ENCODE measurements at regions not wholly inside any gene's neighbourhood (a gene's known extent, or its start where the extent isn't known, plus 50 kb on each side); places are given as distances from the start of the nearest gene placed in this dataset.

DNA sequence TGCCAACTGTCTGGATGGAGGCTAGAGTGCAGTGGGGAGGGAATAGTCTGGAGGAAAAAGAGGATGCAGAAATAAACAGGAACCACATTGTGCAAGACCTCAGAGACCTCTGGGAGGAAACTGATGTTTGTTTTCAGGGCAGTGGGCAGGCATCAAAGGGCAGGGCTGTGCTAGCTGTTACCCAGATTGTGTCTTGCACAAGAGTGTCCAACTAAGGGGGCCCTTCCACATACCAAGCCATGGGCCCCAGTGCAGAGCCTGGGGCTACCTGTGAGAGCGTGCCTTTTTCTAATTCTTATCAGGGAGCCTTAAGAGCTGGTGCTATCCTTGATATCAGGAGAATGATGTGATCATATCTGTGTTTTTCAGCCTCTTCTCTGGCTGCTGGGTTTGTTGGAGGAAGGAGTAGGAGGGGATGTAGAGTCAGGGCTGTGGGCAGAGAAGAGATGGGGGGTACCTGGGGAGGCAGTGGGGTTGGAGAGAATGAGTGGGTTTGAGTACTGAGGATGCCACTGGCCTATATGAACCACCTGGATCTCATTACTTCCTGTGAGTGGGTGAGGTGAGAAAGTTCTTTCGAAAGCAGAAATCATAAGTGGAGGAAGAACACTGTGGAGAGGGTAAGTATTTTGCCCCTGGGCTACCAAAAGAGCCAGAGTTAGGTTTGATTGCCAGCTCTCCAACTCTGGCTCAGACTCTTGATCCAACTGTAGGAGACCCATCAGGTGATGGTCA is 259.2 kb upstream of the CRY1 start:
- H3K4me3 Mint-ChIP-seq: peak overlapping the region; percentile 53

DNA sequence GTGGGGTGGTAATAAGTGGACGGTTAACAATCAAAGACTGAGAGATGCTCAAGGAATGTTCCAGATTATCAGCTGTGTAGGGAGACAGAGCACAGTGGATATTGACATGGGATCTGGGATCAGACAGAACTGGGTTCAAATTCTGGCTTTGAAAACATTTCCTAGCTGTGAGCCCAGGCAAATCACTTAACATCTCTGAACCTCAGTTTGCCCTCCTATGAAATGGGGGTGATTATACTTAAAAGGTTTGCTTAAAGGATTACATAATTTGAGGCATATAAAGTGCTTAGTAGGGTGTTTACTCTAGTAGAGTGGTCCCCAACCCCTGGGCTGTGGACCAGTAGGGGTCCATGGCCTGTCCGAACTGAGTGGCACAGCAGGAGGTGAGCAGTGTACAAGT is 260.0 kb upstream of the CRY1 start:
- POLR2A ChIA-PET: interaction anchor here (1.0 to 1.6 kb wide), 2 partner anchors 17 to 32 kb away, joined by 5 to 7 read pairs; no protein-coding TSS in a partner anchor
- Mint-ChIP-seq H3K4me1 (peaks cover 58% of the 10 kb centered on the region), H3K27me3 (no peaks in the 10 kb centered on the region), H3K36me3 (peaks cover 14% of the 10 kb centered on the region), H3K4me3 (peak overlapping the region; percentile 53), H3K27ac (peak overlapping the region; percentile 82), H3K9me3 (no peaks in the 10 kb centered on the region)
- DNase-seq: no peak
- no peak for ATAC-seq (ENCODE audit: low read depth)

More for the DNA sequence above, 259.2 kb upstream of the CRY1 start:
- Mint-ChIP-seq H3K27me3 (no peaks in the 10 kb centered on the region), H3K9me3 (no peaks in the 10 kb centered on the region), H3K36me3 (peaks cover 14% of the 10 kb centered on the region), H3K4me1 (peaks cover 61% of the 10 kb centered on the region), H3K27ac (peak overlapping the region; percentile 82)
- no peak for DNase-seq
- ATAC-seq (ENCODE audit: low read depth): peak; percentile 79
- POLR2A ChIA-PET: interaction anchor here (1.0 to 1.6 kb wide), 3 partner anchors 15 to 31 kb away, joined by 3 to 7 read pairs (median 5); no protein-coding TSS in a partner anchor

DNA sequence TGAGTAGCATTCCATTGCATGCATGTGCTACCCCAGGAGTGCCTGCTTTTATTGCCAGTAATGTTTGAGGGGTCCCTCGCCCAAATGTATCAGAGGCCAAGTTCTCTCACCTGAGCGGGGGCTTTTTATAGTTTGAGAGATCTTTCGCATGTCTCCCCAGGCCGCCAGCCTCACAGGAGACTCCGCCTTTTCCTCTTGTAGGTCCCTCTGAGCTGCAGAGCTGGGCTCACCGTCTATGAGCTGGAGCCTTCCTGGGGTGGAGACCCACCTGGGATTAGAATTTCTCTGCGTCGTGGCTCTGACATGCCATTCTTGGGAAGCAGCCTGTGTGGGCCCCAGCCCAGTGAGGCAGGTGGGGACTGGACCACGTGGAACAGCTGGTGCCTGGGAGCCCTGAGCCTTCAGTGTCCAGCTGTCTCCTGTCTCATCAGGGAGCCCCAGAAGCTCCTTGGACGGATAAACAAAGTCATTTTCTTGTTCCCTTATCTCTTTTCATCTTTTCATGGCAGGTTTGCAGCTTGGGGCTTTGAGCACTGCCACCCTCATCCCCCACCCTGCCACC is 261.7 kb upstream of the CRY1 start:
- Mint-ChIP-seq H3K4me3 (peak overlapping the region; percentile 10), H3K9me3 (no peaks in the 10 kb centered on the region), H3K27ac (no peak overlapping the region), H3K36me3 (peaks cover 13% of the 10 kb centered on the region), H3K27me3 (no peaks in the 10 kb centered on the region), H3K4me1 (peaks cover 63% of the 10 kb centered on the region)
- POLR2A ChIA-PET: interaction anchor here (1.1 to 1.6 kb wide), 4 partner anchors 17 to 47 kb away, joined by 3 to 6 read pairs (median 4); no protein-coding TSS in a partner anchor
- ATAC-seq (ENCODE audit: low read depth): no peak
- DNase-seq: no peak

DNA sequence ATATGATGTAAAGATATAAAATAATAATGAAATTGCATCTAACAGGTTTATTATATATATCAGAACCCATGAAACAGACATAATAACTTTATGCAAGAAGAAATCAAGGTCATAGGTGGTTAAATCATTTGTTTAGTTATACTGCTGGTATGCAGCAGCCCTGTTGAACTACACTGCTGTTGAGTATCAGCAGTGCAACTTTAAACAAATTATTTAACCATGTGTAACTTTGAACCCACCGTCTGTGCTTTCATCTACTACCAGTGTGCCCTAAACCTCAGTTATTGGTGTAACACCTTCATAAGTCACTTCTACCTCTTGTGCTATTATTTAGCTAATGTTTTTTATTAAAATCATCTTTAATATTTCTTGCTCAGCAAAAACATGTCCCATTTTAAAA is 262.3 kb upstream of the CRY1 start:
- no peak overlapping the region for H3K4me3 Mint-ChIP-seq
- peaks cover 13% of the 10 kb centered on the region for H3K36me3 Mint-ChIP-seq
- no peak overlapping the region for H3K27ac Mint-ChIP-seq
- ATAC-seq (ENCODE audit: low read depth) (no peak), DNase-seq (no peak)
- POLR2A ChIA-PET: interaction anchor here (1.1 to 1.6 kb wide), 3 partner anchors 17 to 35 kb away, joined by 3 to 6 read pairs (median 5); no protein-coding TSS in a partner anchor
- peaks cover 64% of the 10 kb centered on the region for H3K4me1 Mint-ChIP-seq
- H3K9me3 Mint-ChIP-seq: no peaks in the 10 kb centered on the region
- no peaks in the 10 kb centered on the region for H3K27me3 Mint-ChIP-seq

DNA sequence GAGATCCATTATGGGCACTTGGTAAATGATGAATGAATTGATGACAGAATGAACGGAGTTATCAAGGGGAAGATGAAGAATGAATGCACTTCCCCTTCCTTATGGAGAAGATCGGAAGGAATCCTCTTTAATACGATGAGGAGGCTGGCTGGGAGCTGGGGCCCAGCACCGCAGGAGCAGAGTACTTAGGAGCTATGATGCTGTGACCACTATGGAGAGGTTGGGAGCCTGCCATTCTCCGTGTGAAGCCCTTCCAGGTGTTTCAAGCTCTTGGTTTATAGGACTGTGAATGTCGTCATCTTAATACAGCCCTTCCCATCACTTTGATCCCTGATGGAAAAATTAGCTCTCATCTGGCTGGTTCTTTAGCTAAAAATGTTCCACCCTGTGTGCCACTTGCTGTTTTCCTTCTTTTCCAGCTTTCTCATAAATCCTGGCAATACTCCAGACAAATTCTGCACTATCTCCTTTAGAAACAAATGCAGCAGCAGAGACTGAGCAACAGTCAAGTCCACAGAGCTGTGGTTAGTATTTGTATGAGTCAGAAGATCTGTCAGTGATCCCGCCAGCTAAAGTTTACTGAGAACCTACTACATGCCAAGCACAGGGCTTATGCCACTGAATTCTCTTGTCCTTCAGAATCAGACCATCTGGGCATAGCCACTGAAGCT is 263.1 kb upstream of the CRY1 start:
- H3K36me3 Mint-ChIP-seq: peaks cover 13% of the 10 kb centered on the region
- H3K9me3 Mint-ChIP-seq: no peaks in the 10 kb centered on the region
- H3K4me3 Mint-ChIP-seq: peak overlapping the region; percentile 31
- peak; percentile 60 for ATAC-seq (ENCODE audit: low read depth)
- POLR2A ChIA-PET: interaction anchor here (0.7 to 1.4 kb wide), 6 partner anchors 12 to 36 kb away, joined by 3 to 5 read pairs (median 4); no protein-coding TSS in a partner anchor
- peaks cover 66% of the 10 kb centered on the region for H3K4me1 Mint-ChIP-seq
- no peak for DNase-seq
- peak overlapping the region; percentile 42 for H3K27ac Mint-ChIP-seq
- H3K27me3 Mint-ChIP-seq: no peaks in the 10 kb centered on the region

DNA sequence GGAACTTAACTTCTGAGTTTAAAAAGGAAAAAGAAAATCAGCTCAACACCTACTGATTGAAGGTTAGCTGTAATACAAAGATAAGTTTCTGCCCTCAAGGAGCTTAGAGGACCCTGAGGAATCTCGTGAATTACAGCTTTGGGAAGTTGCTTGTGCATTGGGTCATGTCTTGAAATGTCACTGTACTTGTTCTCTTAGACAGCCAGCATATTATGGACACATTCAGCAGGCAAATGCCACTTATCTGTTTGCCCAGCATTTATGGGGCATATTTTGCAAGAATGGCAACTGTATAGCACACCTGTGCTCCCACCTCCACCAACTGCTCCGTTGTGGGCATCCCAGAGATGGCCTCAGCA is 263.6 kb upstream of the CRY1 start:
- no peaks in the 10 kb centered on the region for H3K27me3 Mint-ChIP-seq
- H3K27ac Mint-ChIP-seq: peak overlapping the region; percentile 42
- peaks cover 66% of the 10 kb centered on the region for H3K4me1 Mint-ChIP-seq
- peak overlapping the region; percentile 31 for H3K4me3 Mint-ChIP-seq
- DNase-seq (no peak), ATAC-seq (ENCODE audit: low read depth) (no peak)
- POLR2A ChIA-PET: interaction anchor here (0.7 to 1.3 kb wide), 4 partner anchors 13 to 36 kb away, joined by 3 to 5 read pairs (median 4); no protein-coding TSS in a partner anchor
- no peaks in the 10 kb centered on the region for H3K9me3 Mint-ChIP-seq
- peaks cover 13% of the 10 kb centered on the region for H3K36me3 Mint-ChIP-seq

DNA sequence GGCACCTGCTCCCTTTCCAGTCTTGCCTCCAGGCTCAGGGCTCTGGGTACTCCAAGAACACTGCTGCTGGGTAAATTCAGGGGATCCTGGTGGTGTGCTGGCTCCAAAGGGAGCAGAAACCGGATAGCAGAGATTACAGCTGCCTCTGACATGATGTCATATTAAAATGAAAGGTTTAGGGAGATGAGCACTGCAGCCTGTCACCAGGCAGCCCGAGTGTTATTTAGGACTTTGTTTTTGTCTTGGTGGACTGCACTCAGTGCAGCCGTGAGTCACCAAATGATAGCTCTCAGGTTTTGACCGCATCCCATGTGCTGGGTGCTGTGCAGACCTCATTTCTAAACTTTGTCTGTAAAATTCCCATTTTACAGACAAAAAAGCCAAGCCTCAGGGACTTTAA is 266.0 kb upstream of the CRY1 start:
- Mint-ChIP-seq H3K4me3 (no peak overlapping the region), H3K27me3 (no peaks in the 10 kb centered on the region), H3K36me3 (peaks cover 7% of the 10 kb centered on the region), H3K27ac (no peak overlapping the region), H3K9me3 (no peaks in the 10 kb centered on the region), H3K4me1 (peaks cover 58% of the 10 kb centered on the region)
- DNase-seq (no peak), ATAC-seq (ENCODE audit: low read depth) (no peak)
- POLR2A ChIA-PET: no interaction called here

DNA sequence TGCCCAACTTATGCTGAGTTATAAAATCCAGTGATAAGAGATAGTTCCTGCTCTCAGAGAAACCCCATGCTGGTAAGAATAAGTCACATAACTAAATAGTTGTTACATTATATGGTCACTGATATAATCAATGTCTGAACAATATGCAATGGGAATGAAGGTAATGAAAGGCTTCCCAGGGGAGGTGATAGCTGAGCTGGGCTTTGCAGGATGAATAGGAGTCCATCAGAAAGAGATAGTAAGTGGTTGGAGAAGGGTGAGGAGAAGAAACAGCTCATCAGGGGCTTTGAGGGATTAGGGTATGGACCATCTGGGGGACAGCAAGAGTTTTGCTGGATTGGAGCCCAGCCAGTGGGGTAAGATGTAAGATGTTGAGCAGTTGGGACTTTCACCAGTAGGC is 266.7 kb upstream of the CRY1 start:
- Mint-ChIP-seq H3K36me3 (peaks cover 7% of the 10 kb centered on the region), H3K4me1 (peaks cover 53% of the 10 kb centered on the region), H3K27me3 (no peaks in the 10 kb centered on the region), H3K9me3 (no peaks in the 10 kb centered on the region), H3K27ac (no peak overlapping the region), H3K4me3 (no peak overlapping the region)
- no peak for ATAC-seq (ENCODE audit: low read depth)
- DNase-seq: no peak
- POLR2A ChIA-PET: no interaction called here

DNA sequence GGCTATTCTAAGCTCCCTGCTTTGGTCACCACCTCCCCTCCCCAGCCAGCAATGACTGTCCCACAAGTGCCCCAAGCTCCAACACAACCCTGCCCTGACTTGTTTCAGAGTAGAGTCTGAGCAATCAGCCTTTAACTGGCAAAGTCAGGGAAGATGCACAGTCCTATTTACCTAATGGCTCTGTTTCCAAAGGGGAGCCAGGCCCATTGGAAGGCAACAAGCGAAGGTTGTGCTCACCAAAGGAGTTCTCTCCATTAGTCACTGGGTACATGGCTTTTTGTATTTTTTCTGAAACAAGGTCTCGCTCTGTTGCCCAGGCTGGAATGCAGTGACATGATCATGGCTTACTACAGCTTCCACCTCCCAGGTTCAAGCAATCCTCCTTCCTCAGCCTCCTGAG is 267.1 kb upstream of the CRY1 start:
- H3K27me3 Mint-ChIP-seq: no peaks in the 10 kb centered on the region
- POLR2A ChIA-PET: no interaction called here
- H3K9me3 Mint-ChIP-seq: no peaks in the 10 kb centered on the region
- H3K4me3 Mint-ChIP-seq: no peak overlapping the region
- ATAC-seq (ENCODE audit: low read depth) (no peak), DNase-seq (no peak)
- H3K27ac Mint-ChIP-seq: no peak overlapping the region
- peaks cover 8% of the 10 kb centered on the region for H3K36me3 Mint-ChIP-seq
- H3K4me1 Mint-ChIP-seq: peaks cover 50% of the 10 kb centered on the region

DNA sequence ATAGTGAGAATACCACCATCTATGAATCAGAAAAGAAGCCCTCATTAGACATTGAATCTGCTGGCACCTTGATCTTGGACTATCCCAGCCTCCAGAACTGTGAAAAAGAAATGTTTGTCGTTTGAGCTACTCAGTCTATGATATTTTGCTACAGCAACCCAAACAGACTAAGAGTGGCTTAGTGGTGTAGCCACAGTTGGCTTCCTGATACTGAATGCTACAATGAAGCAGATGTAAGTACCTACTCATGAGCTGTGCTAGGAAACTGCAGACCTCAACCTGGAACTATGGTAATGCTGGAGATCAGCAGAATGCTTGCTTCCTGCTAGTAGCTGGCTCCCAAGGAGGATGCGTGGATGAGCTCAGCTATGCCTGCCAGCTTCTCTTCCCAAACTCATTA is 268.6 kb upstream of the CRY1 start:
- Mint-ChIP-seq H3K4me3 (no peak overlapping the region), H3K27me3 (no peaks in the 10 kb centered on the region), H3K36me3 (peaks cover 8% of the 10 kb centered on the region), H3K27ac (peak overlapping the region; percentile 43), H3K9me3 (no peaks in the 10 kb centered on the region), H3K4me1 (peaks cover 50% of the 10 kb centered on the region)
- DNase-seq: no peak
- peak; percentile 93 for ATAC-seq (ENCODE audit: low read depth)
- POLR2A ChIA-PET: interaction anchor here (0.6 to 3.9 kb wide), 3 partner anchors 11 to 42 kb away, joined by 3 to 22 read pairs (median 4); a partner anchor contains a TSS

DNA sequence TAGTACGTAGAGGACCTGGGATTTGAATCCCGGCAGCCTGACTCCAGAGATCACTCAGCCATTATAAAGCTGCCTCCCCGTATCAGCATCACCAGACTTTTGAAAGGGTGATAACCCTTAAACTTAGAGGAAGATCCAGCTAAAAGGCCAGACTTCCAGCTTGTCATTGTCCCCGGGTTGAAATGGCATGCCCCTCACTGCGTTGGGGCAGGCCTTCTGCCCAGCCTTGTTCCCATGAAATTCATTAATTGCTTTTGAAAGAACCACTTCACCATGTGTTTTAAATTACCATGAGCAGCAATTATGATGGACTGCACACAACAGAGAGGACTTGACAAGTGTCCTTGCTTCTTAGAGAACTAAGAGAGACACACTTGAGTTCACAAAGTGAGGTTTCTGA is 269.6 kb upstream of the CRY1 start:
- Mint-ChIP-seq H3K9me3 (no peaks in the 10 kb centered on the region), H3K27ac (no peak overlapping the region), H3K4me3 (no peak overlapping the region), H3K36me3 (peaks cover 5% of the 10 kb centered on the region), H3K4me1 (peaks cover 52% of the 10 kb centered on the region), H3K27me3 (no peaks in the 10 kb centered on the region)
- ATAC-seq (ENCODE audit: low read depth) (no peak), DNase-seq (no peak)
- POLR2A ChIA-PET: interaction anchor here (1.6 to 3.9 kb wide), 2 partner anchors 10 to 43 kb away, joined by 4 to 22 read pairs; a partner anchor contains a TSS

DNA sequence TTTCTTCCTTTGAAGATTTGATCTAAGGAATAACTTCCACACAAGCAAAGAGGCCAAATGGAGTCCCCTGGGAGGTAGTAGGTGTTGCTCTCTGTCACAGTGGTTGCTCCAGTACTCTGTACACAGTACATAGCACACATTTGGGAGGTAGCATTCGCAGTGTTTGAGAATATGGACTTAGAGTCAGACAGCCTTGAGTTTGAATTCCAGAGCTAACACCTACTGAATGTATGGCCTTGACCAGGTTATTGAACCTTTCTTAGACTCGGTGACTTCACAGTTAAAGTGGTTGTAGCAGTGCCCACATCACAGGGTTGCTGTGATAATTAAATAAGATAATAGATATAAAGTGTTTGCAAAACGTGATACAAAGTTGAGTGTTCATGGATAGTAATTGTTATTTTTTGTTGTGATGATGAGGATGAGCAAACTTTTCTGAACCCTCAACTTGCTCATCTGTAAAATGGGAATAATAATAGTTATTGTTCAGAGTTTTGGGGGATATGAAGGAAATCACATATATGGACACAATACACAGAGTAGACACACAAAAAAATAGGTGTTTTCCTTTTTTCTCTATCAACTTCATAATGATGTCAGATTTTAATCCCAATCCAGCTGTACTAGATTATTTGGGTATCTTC is 271.6 kb upstream of the CRY1 start:
- no peaks in the 10 kb centered on the region for H3K9me3 Mint-ChIP-seq
- DNase-seq (no peak), ATAC-seq (ENCODE audit: low read depth) (no peak)
- peaks cover 57% of the 10 kb centered on the region for H3K4me1 Mint-ChIP-seq
- no peak overlapping the region for H3K4me3 Mint-ChIP-seq
- H3K27me3 Mint-ChIP-seq: no peaks in the 10 kb centered on the region
- POLR2A ChIA-PET: interaction anchor here (3.9 kb wide), 1 partner anchor 45 kb away, joined by 22 read pairs; a partner anchor contains a TSS
- H3K27ac Mint-ChIP-seq: no peak overlapping the region
- peaks cover 1% of the 10 kb centered on the region for H3K36me3 Mint-ChIP-seq

DNA sequence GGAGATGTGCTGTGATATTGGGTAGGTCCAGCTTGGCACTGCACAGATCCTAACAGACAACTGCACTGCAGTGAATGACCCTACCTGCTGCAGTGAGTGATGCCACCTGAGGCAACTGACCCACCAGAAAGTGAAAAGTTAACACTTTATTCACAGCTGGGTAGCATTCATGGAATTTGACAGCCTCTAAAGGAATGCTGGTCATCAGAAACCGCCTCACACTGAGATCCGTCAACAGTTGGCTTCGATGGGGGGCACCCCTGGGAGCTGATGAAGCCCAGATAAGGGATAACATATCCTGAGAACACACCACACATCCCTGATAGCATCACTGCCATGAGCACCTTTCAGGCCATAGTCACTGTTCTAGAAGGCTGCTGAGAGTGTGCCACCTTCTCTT is 272.4 kb upstream of the CRY1 start:
- POLR2A ChIA-PET: no interaction called here
- no peak overlapping the region for H3K27ac Mint-ChIP-seq
- H3K36me3 Mint-ChIP-seq: peaks cover 1% of the 10 kb centered on the region
- no peaks in the 10 kb centered on the region for H3K27me3 Mint-ChIP-seq
- no peak for ATAC-seq (ENCODE audit: low read depth)
- peaks cover 60% of the 10 kb centered on the region for H3K4me1 Mint-ChIP-seq
- DNase-seq: no peak
- H3K4me3 Mint-ChIP-seq: no peak overlapping the region
- no peaks in the 10 kb centered on the region for H3K9me3 Mint-ChIP-seq

Data from activated naive CD8-positive, alpha-beta T cell treated with anti-CD3 and anti-CD28 coated beads, Interleukin-2, amount 10 ng/mL, durations not matched to agents 7 days and 5 days (primary cell).